PC-9 (cell line): ENCODE measurements at regions not wholly inside any gene's neighbourhood (a gene's known extent, or its start where the extent isn't known, plus 50 kb on each side); places are given as distances from the start of the nearest gene placed in this dataset.

Source experiments
- CTCF ChIP-seq: fragments of 200-600 bp; sonication (generic); conservative IDR thresholded peaks from 2 replicates; pipeline ENCODE4 v1.6.1; 2017; ENCODE audit warnings: mixed run types, antibody characterized with exemption, mild to moderate bottlenecking, moderate library complexity
- EZH2 ChIP-seq: fragments of 200-600 bp; sonication (generic); IDR thresholded peaks from 2 replicates; pipeline ENCODE4 v1.8.0; 2017; ENCODE audit warnings: antibody characterized with exemption, low read depth

GRCh38 chr6:144341831-144342527 is 56.8 kb downstream of the UTRN start:
- TF ChIP-seq CTCF (no peak), EZH2 (no peak)
